ENCODE measurements at regions not wholly inside any gene's neighbourhood (a gene's known extent, or its start where the extent isn't known, plus 50 kb on each side); places are given as distances from the start of the nearest gene placed in this dataset.

DNA sequence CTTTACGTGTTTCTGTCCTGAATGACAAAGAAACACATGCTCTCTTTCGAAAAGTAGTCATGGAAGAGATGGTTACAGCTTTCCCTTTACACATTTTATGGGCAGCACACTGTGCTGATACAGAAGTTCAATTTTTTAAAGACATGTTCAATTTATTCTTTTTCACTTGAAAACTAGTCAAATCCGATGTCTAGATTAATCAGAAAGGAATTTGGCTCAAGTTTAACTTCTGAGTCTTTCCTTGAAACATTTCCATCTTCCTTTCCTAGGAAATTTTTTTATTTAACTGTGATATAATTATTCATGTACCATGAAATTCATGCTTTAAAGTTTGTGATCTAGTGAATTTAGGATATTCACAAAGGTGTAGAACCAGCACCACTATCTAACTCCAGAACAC is 360.1 kb downstream of the TNS3 start:
- DNase-seq (ENCODE audit: low spot score), result no peak

GRCh38 chr7:47218378-47219176 is 363.3 kb downstream of the TNS3 start:
- DNase-seq (ENCODE audit: low spot score), result no peak

DNA sequence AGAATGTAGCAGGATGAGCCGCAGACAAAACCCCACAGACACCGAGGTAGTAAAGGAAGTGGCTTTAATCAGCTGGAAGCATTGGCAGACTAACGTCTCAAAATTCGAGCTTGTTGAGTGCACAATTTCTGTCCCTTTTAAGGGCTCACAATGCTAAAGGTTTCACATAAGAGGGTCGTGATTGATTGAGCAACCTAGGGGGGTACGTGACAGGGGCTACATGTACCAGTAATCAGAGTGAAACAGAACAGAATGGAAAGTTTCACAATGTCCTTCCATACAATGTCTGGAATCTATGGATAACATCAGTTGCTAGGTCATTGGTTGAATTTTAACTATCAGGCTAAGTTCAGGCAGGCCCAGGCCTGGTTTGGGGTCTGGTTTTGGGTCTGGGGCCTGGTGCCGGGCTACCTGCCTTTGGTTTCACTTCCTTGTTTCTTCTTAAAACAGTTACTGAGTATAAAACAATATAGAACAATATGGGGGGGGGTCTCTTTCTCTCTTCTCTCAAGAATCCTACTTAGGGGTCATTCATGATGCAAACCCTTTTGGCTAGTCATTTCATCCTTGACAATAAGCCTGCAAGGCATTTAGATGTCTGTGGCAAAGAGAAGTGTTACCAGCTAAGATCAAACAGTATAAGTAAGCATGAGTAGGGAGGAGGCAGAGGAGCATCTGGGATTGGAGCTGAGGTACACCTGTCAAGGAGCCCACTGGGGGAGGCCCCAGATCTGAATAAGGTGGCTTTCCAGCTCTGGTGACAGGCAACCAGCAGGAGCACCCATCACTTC is 364.1 kb downstream of the TNS3 start:
- no peak for DNase-seq (ENCODE audit: low spot score)

- no peak for DNase-seq (ENCODE audit: low spot score)
Observed at GRCh38 chr7:47217086-47217485, 364.8 kb downstream of the TNS3 start.

DNA sequence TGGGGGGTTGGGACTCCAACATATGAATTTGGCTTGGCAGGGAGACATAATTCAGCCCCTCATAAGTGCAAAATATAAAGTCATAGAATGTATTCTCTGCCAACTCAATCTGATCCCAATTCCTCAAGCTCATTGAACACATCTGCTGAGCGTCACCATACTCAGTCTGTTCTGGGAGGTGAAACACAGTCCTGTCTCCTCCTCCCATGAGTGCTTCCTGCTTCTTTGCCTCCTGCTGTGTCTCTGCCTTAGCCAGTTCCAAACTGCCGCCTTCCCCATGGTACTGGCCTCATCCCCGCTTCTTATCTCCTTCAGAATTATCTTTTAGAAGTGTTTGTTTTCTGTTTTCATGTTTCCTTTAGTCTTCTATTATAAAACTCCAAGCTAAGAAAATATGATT is 365.5 kb downstream of the TNS3 start:
- DNase-seq (ENCODE audit: low spot score), result no peak

DNA sequence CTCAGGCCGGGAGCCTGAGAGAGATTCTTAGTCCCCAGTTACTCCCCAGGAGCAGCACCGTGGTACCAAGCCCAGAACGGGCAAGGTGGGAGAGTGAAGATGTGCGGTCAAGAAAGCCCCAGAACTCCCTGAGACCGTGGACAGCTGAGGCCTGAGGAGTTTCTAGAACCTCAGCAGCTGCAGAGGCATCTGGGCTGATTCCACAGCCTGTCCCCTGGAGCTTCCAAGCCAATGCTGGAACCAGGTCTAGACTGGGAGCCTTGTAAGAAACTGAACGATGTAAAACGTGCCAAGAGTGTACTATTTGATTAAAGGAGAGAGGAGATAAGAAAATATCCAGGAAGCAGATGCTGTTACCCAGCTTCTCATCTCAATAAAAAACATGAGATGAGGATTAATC is 366.3 kb downstream of the TNS3 start:
- DNase-seq (ENCODE audit: low spot score), result no peak

DNA sequence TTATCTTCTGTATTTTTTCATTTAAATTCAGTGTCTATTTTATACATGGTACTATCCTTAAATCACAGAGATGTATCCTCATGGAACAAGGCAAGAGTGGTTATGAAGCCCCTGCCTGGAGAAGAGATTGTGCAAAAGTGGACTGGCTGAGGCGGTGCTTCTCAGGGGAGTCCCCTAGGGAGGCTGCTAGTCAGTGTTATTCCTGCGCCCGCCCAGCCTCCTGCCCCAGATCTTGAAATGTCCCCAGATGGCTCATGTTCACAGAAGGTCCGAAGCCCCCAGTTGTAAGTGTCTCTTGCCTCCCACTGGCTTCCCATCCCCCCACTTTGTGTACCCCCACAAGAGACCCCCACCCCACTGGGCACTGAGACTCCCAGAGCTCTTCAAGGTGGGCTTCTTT is 366.9 kb downstream of the TNS3 start:
- no peak for DNase-seq (ENCODE audit: low spot score)

DNA sequence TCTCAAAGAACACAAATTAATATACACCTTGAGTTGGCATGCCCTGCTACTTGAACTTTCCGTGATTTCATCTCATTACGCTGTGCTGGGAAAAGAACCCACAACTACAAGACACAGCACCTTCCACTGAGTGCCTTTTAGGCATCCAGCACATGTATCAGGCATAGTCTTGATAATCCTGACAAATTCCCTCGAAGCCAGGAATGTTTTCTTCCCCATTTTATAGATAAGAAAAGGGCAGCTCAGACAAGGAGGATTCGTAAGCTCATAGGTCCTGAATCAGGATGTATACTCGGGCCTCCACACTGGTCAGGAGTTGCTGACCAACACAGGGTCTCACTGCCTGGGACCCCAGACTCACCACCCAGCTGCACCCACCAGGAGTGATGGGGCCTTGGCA is 368.6 kb downstream of the TNS3 start:
- no peak for DNase-seq (ENCODE audit: low spot score)

DNA sequence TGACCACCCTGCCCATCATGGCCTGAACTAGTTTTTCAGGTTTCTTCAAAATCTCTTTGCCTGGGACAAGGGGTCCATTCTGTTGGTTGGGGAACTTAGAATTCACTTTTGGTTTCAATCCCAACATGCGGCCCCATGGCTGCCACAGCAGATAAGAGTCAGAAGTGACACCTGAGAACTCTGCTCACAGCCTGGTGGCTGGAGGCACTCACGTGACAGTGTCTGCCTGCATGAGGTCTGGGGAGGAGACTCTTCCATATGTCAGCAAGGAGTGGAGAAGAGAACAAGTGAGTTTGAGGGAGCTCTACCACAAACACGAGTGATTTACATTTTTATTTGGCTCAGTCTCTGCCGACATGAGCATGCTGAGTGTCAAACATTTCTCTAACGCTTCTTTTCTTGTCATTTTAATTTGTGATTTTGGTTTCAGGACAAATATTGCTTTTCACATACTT is 370.4 kb downstream of the TNS3 start:
- no peak for DNase-seq (ENCODE audit: low spot score)

DNA sequence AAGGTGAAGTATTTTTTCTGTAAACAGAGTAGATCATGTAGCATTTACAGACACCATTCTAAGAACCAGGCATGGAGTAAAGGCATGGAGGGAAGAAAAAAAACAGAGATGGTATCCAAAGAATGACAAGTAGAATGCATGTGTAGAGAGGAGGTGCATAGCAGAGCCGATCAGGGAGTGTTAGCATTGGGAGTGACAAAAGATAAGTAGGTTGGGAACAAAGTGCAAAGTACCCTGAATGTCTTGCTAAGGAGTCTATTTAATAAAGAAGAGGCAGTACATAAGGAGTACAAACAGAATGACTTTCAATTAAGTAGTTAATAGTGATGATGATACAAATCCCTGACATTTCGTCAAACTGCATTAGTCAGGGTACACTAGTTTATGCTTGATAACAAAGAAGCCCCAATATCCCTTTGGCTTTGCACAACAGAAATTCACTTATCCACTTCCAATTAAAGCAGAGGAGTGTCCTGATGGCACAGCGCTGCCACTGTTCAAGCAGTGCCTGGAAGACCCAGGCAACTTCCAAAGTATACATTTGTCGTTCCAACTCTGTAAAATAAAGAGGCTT is 371.5 kb downstream of the TNS3 start:
- no peak for DNase-seq (ENCODE audit: low spot score)

DNA sequence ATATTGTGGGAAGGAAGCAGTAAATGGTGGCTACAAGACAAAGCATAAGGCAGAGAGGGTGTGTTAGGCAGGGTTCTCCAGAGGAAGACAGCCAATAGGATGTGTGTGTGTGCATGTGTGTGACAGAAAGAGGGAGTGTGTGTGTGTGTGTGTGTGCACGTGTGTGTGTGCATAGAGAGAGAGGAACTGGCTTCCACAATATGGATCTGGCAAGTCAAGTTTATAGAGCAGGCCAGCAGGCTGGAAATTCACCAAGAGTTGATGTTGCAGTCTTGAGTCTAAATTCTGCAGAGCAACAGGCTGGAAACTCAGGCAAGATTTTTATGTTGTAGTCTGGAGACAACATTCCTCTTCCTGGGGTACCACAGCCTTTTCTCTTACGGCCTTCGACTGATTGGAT is 374.0 kb downstream of the TNS3 start:
- no peak for DNase-seq (ENCODE audit: low spot score)

DNA sequence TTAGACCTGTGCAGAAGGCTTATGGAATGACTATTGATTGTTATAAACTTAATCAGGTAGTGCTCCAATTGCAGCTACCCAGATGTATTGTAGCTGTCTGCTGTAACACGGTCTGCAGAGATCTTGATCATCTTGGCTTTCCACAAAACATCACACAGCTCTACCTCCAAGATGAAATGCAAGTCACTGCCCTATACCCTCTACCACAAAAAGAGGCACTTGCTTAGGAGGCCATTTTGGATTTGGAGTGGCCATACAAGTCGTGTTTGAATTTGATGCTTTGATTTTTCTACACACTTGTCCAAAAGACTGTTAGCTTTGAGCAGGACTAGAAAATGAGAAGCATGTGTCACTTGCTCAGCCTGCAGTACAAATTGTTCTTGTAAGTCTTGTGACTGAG is 377.2 kb downstream of the TNS3 start:
- no peak for DNase-seq (ENCODE audit: low spot score)

GRCh38 chr7:47202146-47202783 is 379.6 kb downstream of the TNS3 start:
- no peak for DNase-seq (ENCODE audit: low spot score)

DNA sequence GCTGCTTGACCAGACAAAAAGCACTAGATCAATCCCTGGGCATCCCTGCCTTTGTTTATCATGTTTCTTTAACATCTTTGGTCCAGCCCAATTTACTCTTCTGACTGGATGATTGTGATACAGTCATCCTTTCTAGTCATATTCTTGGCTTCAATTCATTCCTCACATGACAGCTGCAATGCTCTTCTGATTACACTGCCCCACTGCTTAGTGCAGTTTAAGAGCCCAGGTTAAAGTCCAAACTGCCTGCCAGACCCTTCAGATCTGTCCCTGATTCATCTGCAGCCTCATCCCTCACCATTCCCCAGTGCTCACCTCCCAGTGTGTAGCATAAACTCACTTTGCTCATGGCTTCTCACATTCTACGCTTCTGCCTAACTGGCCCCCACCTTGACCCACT is 383.8 kb downstream of the TNS3 start:
- DNase-seq (ENCODE audit: low spot score), result no peak

GRCh38 chr7:47197486-47197885 is 384.4 kb downstream of the TNS3 start:
- DNase-seq (ENCODE audit: low spot score), result no peak

DNA sequence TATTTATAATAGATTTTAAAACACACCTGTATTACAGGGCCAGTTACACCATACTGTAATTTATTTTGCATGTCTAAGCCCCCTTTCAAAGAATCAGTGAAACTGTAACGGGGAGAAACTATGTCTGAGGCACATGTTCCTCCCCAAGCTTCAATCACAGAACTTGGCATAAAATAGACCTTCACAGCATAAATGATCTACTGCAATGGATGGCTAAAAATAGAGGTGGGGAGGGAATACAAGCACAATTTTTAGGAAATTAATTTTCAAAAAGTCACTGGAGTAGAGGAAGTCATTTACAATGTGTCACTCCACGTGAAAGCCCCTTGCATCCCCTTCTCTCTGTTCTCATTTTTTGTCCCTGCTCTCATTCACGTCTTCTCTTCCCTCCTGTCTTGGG is 385.2 kb downstream of the TNS3 start:
- DNase-seq (ENCODE audit: low spot score), result no peak

DNA sequence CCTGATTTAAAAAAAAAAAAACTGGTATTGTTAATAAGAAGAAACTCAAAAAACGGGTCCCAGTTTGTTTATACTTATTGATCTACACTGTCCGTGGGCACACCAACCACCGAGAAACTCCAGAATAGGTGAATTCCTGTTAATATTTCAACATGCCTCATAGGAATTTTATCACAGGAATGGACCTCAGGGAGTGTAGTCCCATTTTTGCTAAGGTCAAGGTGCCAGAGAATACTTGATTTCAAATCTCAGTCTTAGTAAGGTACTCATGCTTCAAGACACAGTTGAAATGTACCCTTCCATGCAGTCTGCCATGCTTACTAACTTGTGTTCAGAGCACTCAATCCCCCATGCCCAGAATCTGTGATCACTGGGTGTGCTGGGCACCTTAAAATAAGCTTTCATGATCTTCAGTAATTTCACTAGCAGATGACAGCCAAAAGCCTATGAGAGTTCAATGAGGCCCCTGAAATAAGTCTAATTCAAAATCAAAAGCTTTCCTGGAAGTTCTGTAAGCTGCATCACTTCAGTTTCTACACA is 385.7 kb downstream of the TNS3 start:
- DNase-seq (ENCODE audit: low spot score), result no peak

- DNase-seq (ENCODE audit: low spot score), result no peak
Observed at GRCh38 chr7:47195641-47196040, 386.3 kb downstream of the TNS3 start.

- no peak for DNase-seq (ENCODE audit: low spot score)
Observed at GRCh38 chr7:47194516-47195057, 387.3 kb downstream of the TNS3 start.

GRCh38 chr7:47192978-47193377 is 388.9 kb downstream of the TNS3 start:
- DNase-seq (ENCODE audit: low spot score), result no peak

GRCh38 chr7:47191876-47192291 is 390.0 kb downstream of the TNS3 start:
- no peak for DNase-seq (ENCODE audit: low spot score)
